SK-N-MC (cell line): ENCODE measurements at regions not wholly inside any gene's neighbourhood (a gene's known extent, or its start where the extent isn't known, plus 50 kb on each side); places are given as distances from the start of the nearest gene placed in this dataset.

Experiments
- EZH2 ChIP-seq: fragments of 200-600 bp; sonication (generic); IDR thresholded peaks from one replicate; pipeline ENCODE4 v1.6.1; 2017; ENCODE audit warnings: antibody characterized with exemption
- FOXP2 ChIP-seq: optimal IDR thresholded peaks from 2 replicates; pipeline ENCODE3; 2011; ENCODE audit warnings: mild to moderate bottlenecking, moderate library complexity; ENCODE audit not compliant: insufficient read depth; ENCODE audit errors: extremely low read length, control extremely low read depth

GRCh38 chr10:128484041-128484440 lies 357.8 kb upstream of the MKI67 start:
- no peak for TF ChIP-seq EZH2
- TF ChIP-seq FOXP2: no peak
